Activated CD4-positive, alpha-beta T cell treated with anti-CD3 and anti-CD28 coated beads, Interleukin-2, amount 10 ng/mL, durations not matched to agents 24 days and 14 days (primary cell): ENCODE measurements at regions not wholly inside any gene's neighbourhood (a gene's known extent, or its start where the extent isn't known, plus 50 kb on each side); places are given as distances from the start of the nearest gene placed in this dataset.

Experiments
- DNase-seq: peaks from one replicate; pipeline ENCODE4 v3.0.0; 2022
- H3K27ac Mint-ChIP-seq: one replicate; pipeline ENCODE4 v1.8.0; 2022; ENCODE audit warnings: mild to moderate bottlenecking, mixed read lengths
- H3K27me3 Mint-ChIP-seq: one replicate; pipeline ENCODE4 v1.8.0; 2022; ENCODE audit warnings: mixed read lengths
- H3K36me3 Mint-ChIP-seq: one replicate; pipeline ENCODE4 v1.8.0; 2022; ENCODE audit warnings: low read depth, mild to moderate bottlenecking, mixed read lengths
- H3K4me1 Mint-ChIP-seq: one replicate; pipeline ENCODE4 v1.8.0; 2021; ENCODE audit warnings: mixed read lengths
- H3K4me3 Mint-ChIP-seq: one replicate; pipeline ENCODE4 v1.8.0; 2022; ENCODE audit warnings: mild to moderate bottlenecking, moderate library complexity, mixed read lengths
- H3K9me3 Mint-ChIP-seq: one replicate; pipeline ENCODE4 v1.8.0; 2021; ENCODE audit warnings: mixed read lengths
- intact Hi-C: fragments of 100-400 bp; cut with micrococcal nuclease; formaldehyde crosslinking; loops from one replicate; pipeline ENCODE4 v1.15.1; 2023

DNA sequence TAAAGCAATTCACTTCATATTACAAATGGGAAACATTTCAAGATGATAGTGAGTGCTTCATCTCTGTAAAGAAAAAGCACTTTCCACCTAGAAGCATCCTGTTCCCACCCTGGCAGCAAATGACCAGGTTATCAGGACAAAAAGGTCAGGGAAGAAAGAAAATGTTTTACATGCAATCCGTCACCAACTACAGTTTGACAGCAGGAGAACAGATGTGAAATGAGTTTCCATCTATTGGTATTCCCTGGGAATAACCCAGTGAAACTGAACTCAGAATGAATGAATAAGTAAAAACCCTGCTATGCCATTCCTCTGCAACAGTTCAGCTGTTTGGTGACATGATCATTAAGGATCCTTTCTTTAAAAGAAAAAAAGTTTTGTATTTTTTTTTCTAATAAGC is 67.6 kb downstream of the HTR1A start:
- no peak for DNase-seq
- H3K27ac Mint-ChIP-seq = no peak overlapping the region
- intact Hi-C loops = no loop called here

DNA sequence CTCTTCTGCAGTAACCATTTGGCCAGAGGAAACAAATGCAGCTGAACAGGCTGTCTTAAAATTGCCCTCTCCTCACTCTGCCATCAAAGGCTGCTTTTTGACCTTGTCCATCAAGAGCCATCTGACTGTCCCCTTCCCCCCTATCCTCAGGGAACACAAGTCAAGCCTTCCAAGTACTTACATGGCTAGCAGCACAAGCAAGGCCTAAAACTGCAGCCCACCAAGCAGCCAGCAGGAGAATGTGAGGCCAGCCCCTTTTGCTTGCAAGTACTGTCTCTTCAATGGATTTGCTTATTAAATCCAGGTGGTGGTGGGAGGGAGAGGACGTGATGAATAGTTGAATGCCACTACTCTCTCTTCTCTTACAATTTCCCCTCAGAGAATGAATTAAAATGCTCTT is 83.5 kb downstream of the HTR1A start:
- H3K4me1 Mint-ChIP-seq = no peaks in the 10 kb centered on the region
- no peaks in the 10 kb centered on the region for H3K36me3 Mint-ChIP-seq
- no peak for DNase-seq
- H3K27ac Mint-ChIP-seq = no peak overlapping the region
- intact Hi-C loops = no loop called here
- no peaks in the 10 kb centered on the region for H3K27me3 Mint-ChIP-seq
- H3K4me3 Mint-ChIP-seq = no peak overlapping the region
- H3K9me3 Mint-ChIP-seq = peaks cover 3% of the 10 kb centered on the region

More for the DNA sequence above, 67.6 kb downstream of the HTR1A start:
- Mint-ChIP-seq H3K4me3 (no peak overlapping the region), H3K36me3 (no peaks in the 10 kb centered on the region), H3K27me3 (no peaks in the 10 kb centered on the region), H3K9me3 (no peaks in the 10 kb centered on the region), H3K4me1 (no peaks in the 10 kb centered on the region)

DNA sequence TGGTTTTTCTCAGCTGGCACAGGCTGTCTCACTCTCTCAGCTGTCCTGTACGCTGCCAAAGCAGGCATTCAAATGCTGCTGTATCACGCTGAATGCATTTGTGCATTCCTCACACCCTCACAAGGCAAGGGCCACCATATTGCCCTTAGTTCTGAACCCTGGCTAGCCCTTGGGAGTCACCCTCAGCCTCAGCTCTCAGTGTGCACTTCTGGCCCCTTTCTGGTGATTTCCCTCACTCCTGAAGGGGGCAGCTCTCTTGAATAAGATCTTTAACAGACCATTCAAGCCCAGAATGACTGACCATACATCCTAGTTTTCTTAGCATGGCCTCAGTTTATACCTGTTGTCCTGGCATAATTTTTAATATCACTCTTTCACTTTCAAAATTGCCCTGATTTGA is 84.3 kb downstream of the HTR1A start:
- no peak overlapping the region for H3K27ac Mint-ChIP-seq
- no peak overlapping the region for H3K4me3 Mint-ChIP-seq
- intact Hi-C loops = no loop called here
- H3K27me3 Mint-ChIP-seq = no peaks in the 10 kb centered on the region
- H3K4me1 Mint-ChIP-seq = no peaks in the 10 kb centered on the region
- no peak for DNase-seq
- no peaks in the 10 kb centered on the region for H3K36me3 Mint-ChIP-seq
- H3K9me3 Mint-ChIP-seq = peaks cover 3% of the 10 kb centered on the region

DNA sequence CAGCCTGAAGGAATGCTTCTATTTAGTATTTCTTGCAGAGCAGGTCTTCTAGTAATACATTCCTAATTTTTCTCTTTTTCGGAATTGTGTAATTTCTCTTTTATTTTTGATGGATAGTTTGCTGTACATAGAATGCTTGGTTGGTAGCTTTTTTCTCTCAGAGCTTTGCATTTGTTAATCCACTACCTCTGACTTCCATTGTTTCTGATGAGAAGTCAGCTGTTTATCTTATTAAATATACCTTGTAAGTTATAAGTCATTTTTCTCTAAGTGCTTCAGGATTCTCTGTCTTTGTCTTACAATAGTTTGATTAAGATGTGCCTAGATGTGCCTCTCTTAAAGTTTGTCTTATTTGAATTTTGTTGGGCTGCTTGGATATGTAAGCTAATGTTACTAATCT is 101.9 kb downstream of the HTR1A start:
- H3K27me3 Mint-ChIP-seq = no peaks in the 10 kb centered on the region
- no peaks in the 10 kb centered on the region for H3K4me1 Mint-ChIP-seq
- H3K36me3 Mint-ChIP-seq = no peaks in the 10 kb centered on the region
- intact Hi-C loops = no loop called here
- no peak overlapping the region for H3K4me3 Mint-ChIP-seq
- peaks cover 3% of the 10 kb centered on the region for H3K9me3 Mint-ChIP-seq
- no peak overlapping the region for H3K27ac Mint-ChIP-seq
- DNase-seq = no peak

DNA sequence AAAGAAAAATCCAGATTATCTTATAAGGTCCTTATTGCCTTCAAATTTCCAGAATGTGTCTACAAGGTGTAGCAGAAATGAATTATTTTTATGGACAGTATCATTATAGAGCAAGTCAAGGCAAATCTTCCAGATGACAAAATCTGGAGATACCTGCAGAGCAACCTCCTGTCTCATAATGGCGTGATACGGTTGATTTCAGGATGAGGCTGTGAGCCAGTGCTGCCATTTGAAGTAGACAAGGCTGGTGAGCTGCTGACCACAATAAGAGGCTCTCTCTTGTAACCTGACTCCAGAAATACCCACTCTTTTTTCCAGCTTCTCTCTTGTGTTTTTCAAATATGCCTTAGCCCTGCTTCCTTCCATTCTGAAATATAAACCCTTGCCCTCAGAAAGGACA is 108.2 kb downstream of the HTR1A start:
- intact Hi-C loops = no loop called here
- Mint-ChIP-seq H3K27ac (no peak overlapping the region), H3K4me1 (no peaks in the 10 kb centered on the region), H3K4me3 (no peak overlapping the region), H3K9me3 (peaks cover 3% of the 10 kb centered on the region), H3K36me3 (no peaks in the 10 kb centered on the region), H3K27me3 (no peaks in the 10 kb centered on the region)
- no peak for DNase-seq

DNA sequence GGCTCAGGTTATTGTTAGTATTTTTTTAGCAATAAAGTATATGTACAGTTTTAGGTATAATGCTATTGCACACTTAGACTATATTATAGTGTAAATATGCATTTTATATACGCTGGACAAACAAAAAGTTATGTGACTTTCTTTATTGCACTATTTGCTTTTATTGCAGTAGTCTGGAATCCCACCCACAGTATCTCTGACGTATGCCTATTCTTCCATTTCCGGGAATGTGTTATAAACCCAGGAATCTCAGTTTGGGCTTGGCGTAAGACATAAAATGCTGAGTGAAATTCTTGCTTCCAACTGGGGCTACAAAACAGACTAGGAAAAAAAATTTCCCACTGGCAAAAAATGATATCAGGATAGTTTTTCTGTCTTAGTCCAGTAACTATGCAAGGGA is 119.1 kb downstream of the HTR1A start:
- H3K27ac Mint-ChIP-seq = no peak overlapping the region
- no peaks in the 10 kb centered on the region for H3K4me1 Mint-ChIP-seq
- no peak overlapping the region for H3K4me3 Mint-ChIP-seq
- peaks cover 2% of the 10 kb centered on the region for H3K9me3 Mint-ChIP-seq
- H3K36me3 Mint-ChIP-seq = no peaks in the 10 kb centered on the region
- DNase-seq = no peak
- intact Hi-C loops = no loop called here
- H3K27me3 Mint-ChIP-seq = no peaks in the 10 kb centered on the region

DNA sequence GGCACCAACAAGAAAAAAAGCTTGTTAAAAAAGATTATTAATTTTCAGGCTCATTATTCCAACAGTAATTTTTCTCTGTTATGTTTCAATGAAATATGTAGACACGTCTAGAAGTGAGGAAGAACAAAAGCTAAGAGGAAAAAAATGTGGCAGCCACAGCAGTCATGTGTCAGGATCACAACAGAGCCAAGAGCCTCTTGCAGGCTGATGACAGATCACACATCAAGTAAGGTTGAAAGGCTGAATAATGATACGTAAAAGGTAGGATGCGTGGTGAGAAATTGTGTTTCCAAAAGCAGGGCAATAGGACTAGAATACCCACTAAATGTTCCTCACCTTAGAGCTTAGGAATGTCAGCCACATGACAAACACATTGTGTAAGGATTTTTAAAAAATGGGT is 124.8 kb downstream of the HTR1A start:
- H3K4me3 Mint-ChIP-seq = no peak overlapping the region
- peaks cover 2% of the 10 kb centered on the region for H3K9me3 Mint-ChIP-seq
- H3K27ac Mint-ChIP-seq = no peak overlapping the region
- H3K27me3 Mint-ChIP-seq = no peaks in the 10 kb centered on the region
- DNase-seq = no peak
- H3K36me3 Mint-ChIP-seq = no peaks in the 10 kb centered on the region
- intact Hi-C loops = no loop called here
- no peaks in the 10 kb centered on the region for H3K4me1 Mint-ChIP-seq

DNA sequence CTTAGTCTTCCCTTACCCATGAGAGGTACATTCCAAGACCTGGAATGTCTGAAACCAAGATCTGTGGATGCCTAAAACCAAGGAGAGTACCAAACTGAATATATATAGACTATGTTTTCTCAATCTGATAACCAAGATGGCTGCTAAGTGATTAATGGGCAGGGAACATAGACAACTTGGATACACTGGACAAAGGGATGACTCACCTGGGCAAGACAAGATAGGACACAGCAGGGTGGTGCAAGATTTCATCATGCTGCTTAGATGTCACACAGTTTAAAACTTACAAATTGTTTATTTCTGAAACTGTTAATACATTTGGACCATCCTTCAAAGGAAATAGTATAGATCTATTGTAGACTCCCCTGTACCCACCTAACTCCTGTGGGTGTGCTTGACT is 130.9 kb downstream of the HTR1A start:
- Mint-ChIP-seq H3K27me3 (no peaks in the 10 kb centered on the region), H3K9me3 (peaks cover 3% of the 10 kb centered on the region), H3K4me3 (no peak overlapping the region), H3K27ac (no peak overlapping the region), H3K36me3 (no peaks in the 10 kb centered on the region), H3K4me1 (no peaks in the 10 kb centered on the region)
- no peak for DNase-seq
- intact Hi-C loops = no loop called here

DNA sequence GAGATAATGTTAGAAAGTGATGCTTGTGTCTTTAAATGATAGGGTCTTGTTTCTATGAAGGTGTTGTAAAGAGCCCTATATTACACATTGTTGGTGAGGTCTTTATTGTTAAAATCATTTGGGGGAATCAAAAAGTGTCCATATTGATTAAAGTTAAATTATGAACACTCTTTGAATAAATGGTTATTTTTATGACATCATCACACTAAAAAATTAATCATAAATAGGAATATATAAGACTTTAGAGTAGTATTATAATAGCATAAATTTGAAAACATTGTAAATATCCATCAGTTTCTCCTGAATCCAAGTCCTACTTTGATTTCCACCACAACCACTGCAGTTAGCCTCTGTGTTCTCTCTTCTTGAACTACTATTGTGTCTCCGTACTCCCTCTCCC is 136.3 kb downstream of the HTR1A start:
- intact Hi-C loops = no loop called here

DNA sequence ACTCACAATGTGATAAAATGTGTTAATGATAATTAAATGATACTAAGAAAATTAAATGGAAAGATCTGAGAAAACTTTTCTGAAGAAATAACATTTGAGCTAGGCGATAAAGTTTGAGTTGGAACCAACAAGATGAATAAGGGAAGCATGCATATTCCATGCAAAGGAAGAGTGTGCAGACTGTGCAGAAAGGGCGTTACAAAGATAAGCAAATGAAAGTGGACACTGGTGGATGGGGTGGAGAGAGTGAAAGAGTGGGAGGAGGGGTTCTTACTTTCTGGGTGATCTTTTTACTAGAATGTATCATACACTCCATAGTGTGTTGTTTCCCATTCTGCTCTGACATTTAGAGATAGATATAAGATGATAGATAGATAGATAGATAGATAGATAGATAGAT is 138.7 kb downstream of the HTR1A start:
- Mint-ChIP-seq H3K27me3 (no peaks in the 10 kb centered on the region), H3K4me3 (no peak overlapping the region), H3K9me3 (peaks cover 6% of the 10 kb centered on the region), H3K36me3 (no peaks in the 10 kb centered on the region), H3K27ac (no peak overlapping the region), H3K4me1 (no peaks in the 10 kb centered on the region)
- intact Hi-C loops = no loop called here
- no peak for DNase-seq

More for the DNA sequence above, 136.3 kb downstream of the HTR1A start:
- DNase-seq = no peak
- Mint-ChIP-seq H3K27me3 (no peaks in the 10 kb centered on the region), H3K4me3 (no peak overlapping the region), H3K27ac (no peak overlapping the region), H3K4me1 (no peaks in the 10 kb centered on the region), H3K36me3 (no peaks in the 10 kb centered on the region), H3K9me3 (peaks cover 6% of the 10 kb centered on the region)

DNA sequence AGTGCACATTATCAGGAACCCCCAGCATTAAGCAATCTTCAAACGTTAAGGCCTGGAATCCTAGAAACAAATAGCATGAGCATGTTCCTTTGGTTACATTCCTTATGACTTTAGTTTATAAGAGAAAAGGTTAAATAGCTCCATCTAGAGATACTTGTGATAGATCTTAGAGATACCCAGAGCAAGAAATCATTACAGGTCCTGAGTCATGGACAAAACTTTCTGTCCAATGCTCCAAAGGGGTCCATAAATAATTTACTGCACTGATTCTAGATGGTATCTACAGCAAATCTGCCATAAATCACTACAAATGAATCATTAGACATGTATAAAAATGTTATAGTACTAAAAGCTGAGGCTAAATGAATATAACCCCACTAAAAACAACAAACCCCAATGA is 139.6 kb downstream of the HTR1A start:
- no peaks in the 10 kb centered on the region for H3K36me3 Mint-ChIP-seq
- no peak overlapping the region for H3K27ac Mint-ChIP-seq
- intact Hi-C loops = no loop called here
- no peak overlapping the region for H3K4me3 Mint-ChIP-seq
- peaks cover 6% of the 10 kb centered on the region for H3K9me3 Mint-ChIP-seq
- DNase-seq = no peak
- H3K27me3 Mint-ChIP-seq = no peaks in the 10 kb centered on the region
- no peaks in the 10 kb centered on the region for H3K4me1 Mint-ChIP-seq

DNA sequence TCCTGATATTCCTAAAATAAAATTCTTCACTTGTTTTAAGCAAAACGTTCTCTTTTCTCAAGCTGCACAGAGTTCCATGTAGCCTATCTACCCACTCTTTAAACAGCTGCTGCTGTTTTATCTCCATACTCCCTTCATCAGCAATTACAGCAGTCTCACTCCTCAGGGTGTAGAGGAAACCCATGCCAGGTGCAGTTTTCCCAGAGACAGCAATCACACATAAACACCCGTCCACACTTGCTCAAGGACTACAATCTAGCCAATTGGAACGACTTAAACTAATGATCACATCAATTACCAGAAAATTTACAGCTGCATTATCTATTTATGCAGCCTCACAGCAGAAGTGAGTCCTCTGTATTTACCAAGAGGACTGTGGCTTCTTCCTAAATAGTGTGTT is 141.7 kb downstream of the HTR1A start:
- Mint-ChIP-seq H3K9me3 (no peaks in the 10 kb centered on the region), H3K27me3 (no peaks in the 10 kb centered on the region), H3K4me3 (no peak overlapping the region), H3K36me3 (no peaks in the 10 kb centered on the region), H3K27ac (no peak overlapping the region), H3K4me1 (no peaks in the 10 kb centered on the region)
- intact Hi-C loops = no loop called here
- no peak for DNase-seq

DNA sequence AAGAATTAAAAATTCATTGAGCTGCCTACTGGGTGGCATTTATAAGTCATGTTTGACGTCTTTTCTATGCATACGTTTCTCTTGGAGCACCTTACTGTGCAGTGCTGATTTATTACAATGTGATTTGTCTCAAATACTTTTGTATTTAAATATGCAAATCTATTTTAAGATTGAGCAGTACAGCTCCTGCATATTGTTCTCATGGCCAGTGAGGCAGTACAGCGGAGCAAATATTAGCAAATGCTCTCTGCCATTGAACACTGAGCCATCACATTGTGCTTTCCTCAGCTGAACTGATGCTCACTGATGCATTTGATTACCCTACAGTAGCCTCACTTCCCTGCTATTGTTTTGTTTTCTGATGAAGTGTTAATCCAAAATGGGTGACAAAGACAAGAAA is 149.6 kb downstream of the HTR1A start:
- Mint-ChIP-seq H3K4me1 (no peaks in the 10 kb centered on the region), H3K9me3 (peaks cover 9% of the 10 kb centered on the region), H3K27ac (no peak overlapping the region), H3K36me3 (no peaks in the 10 kb centered on the region), H3K4me3 (no peak overlapping the region), H3K27me3 (no peaks in the 10 kb centered on the region)
- DNase-seq = no peak
- intact Hi-C loops = no loop called here

DNA sequence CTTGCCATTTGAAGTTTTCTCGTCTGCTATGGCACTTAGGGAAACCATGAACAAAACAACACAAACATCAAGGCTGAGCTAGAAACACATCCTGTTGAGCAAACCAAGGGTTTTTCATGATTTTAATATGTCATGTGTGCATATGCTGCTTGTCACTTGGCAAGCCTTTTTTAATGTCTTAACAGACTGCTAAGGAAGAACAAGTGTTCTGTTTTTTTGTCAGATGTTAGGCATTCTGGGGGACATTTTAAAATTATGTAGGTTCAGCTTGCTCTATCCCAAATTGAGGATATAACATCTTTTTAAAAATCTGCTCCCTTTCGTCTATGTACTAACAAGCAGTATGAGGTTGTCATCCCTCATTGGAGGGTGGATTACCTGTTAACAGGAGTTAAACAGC is 150.3 kb downstream of the HTR1A start:
- no peaks in the 10 kb centered on the region for H3K27me3 Mint-ChIP-seq
- H3K9me3 Mint-ChIP-seq = peaks cover 9% of the 10 kb centered on the region
- no peaks in the 10 kb centered on the region for H3K36me3 Mint-ChIP-seq
- no peak overlapping the region for H3K27ac Mint-ChIP-seq
- H3K4me3 Mint-ChIP-seq = no peak overlapping the region
- DNase-seq = no peak
- H3K4me1 Mint-ChIP-seq = no peaks in the 10 kb centered on the region
- intact Hi-C loops = no loop called here

DNA sequence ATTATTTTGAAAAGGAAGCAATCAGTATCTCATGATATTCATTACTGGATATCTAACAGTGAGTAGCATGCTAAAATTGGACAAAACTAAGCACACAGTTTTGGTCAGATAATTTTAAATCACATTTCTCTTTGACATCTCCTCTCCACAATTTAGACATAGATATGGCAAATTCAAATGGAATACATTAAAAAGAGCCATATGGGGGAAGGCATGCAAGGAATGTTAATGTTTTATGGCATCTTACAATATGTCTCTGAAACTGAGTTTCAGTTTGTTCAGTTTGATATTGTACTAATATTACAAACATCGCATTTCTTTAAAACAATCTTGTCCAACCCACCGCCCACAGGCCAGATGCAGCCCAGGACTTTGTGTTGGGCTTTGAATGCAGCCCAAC is 151.0 kb downstream of the HTR1A start:
- Mint-ChIP-seq H3K9me3 (peaks cover 9% of the 10 kb centered on the region), H3K36me3 (no peaks in the 10 kb centered on the region), H3K27me3 (no peaks in the 10 kb centered on the region), H3K27ac (no peak overlapping the region), H3K4me3 (no peak overlapping the region), H3K4me1 (no peaks in the 10 kb centered on the region)
- no peak for DNase-seq
- intact Hi-C loops = no loop called here

DNA sequence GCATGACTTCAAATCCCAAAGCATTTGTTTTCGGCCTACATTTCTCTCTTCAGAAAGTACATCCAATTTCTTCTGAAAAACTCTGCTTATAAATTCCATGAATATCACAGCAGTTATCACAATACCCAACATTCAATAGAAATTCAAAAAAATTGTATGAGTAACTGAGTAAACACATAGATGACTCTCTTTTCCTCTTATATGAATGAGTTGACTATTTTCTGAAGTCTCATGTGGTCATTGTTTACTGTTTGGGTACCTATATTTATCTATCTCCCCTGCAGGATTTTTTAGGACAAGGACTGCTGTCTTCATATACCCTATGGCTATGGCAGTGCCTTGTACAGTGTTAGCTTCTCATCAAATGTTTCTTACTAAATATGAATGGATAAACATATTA is 157.1 kb downstream of the HTR1A start:
- DNase-seq = no peak
- H3K9me3 Mint-ChIP-seq = no peaks in the 10 kb centered on the region
- H3K36me3 Mint-ChIP-seq = no peaks in the 10 kb centered on the region
- no peak overlapping the region for H3K4me3 Mint-ChIP-seq
- intact Hi-C loops = no loop called here
- no peaks in the 10 kb centered on the region for H3K27me3 Mint-ChIP-seq
- no peaks in the 10 kb centered on the region for H3K4me1 Mint-ChIP-seq
- H3K27ac Mint-ChIP-seq = no peak overlapping the region
